Bone marrow (tissue), 2 donors: ENCODE measurements at regions not wholly inside any gene's neighbourhood (a gene's known extent, or its start where the extent isn't known, plus 50 kb on each side); places are given as distances from the start of the nearest gene placed in this dataset.

ENCODE experiments used
- DNase-seq, 2 donors: peaks; one replicate each; lab custom pipeline; 2025; lab: John Stamatoyannopoulos, UW

GRCh38 chrX:36436361-36436760, 516.8 kb downstream of the CFAP47 start:
- no peak for DNase-seq

- no peak for DNase-seq
These were observed 523.5 kb downstream of the CFAP47 start for GRCh38 chrX:36443007-36443406.

GRCh38 chrX:36445566-36445965, 526.0 kb downstream of the CFAP47 start:
- DNase-seq, result no peak

GRCh38 chrX:36462142-36462541, 542.6 kb downstream of the CFAP47 start:
- DNase-seq, result no peak

- no peak for DNase-seq
These were observed 527.6 kb upstream of the FAM47C start for GRCh38 chrX:36480441-36480990.

- DNase-seq, result no peak
These were observed 506.9 kb upstream of the FAM47C start for GRCh38 chrX:36501169-36501702.

- no peak for DNase-seq
These were observed 503.5 kb upstream of the FAM47C start for GRCh38 chrX:36504625-36505024.

GRCh38 chrX:36508042-36508441, 500.1 kb upstream of the FAM47C start:
- DNase-seq, result no peak

GRCh38 chrX:36510736-36511135, 497.4 kb upstream of the FAM47C start:
- no peak for DNase-seq

GRCh38 chrX:36528661-36529060, 479.5 kb upstream of the FAM47C start:
- DNase-seq, result no peak

GRCh38 chrX:36534900-36535299, 473.3 kb upstream of the FAM47C start:
- DNase-seq, result no peak

GRCh38 chrX:36543499-36543898, 464.7 kb upstream of the FAM47C start:
- DNase-seq, result no peak

GRCh38 chrX:36562986-36563385, 445.2 kb upstream of the FAM47C start:
- DNase-seq, result no peak

GRCh38 chrX:36568946-36569345, 439.2 kb upstream of the FAM47C start:
- no peak for DNase-seq

- DNase-seq, result no peak
These were observed 434.4 kb upstream of the FAM47C start for GRCh38 chrX:36573720-36574119.

- DNase-seq, result no peak
These were observed 432.5 kb upstream of the FAM47C start for GRCh38 chrX:36575670-36576069.

GRCh38 chrX:36577006-36577405, 431.2 kb upstream of the FAM47C start:
- DNase-seq, result no peak

GRCh38 chrX:36581030-36581429, 427.1 kb upstream of the FAM47C start:
- DNase-seq, result no peak

GRCh38 chrX:36583674-36584073, 424.5 kb upstream of the FAM47C start:
- DNase-seq, result no peak

GRCh38 chrX:36609616-36610585, 398.3 kb upstream of the FAM47C start:
- no peak for DNase-seq

- DNase-seq, result no peak
These were observed 381.3 kb upstream of the FAM47C start for GRCh38 chrX:36626898-36627297.

- no peak for DNase-seq
These were observed 367.9 kb upstream of the FAM47C start for GRCh38 chrX:36640232-36640631.

- no peak for DNase-seq
These were observed 366.1 kb upstream of the FAM47C start for GRCh38 chrX:36642052-36642451.
